SK-N-SH treated with all-trans-retinoic acid at 6 μM for 48 hours (cell line): ENCODE measurements at regions not wholly inside any gene's neighbourhood (a gene's known extent, or its start where the extent isn't known, plus 50 kb on each side); places are given as distances from the start of the nearest gene placed in this dataset.

Experiments used
- ATAC-seq: fragments of 200-7000 bp; cut with Tn5 transposase; 3 replicates; pipeline ENCODE4 v1.9.1; 2020; ENCODE audit warnings: mild to moderate bottlenecking, moderate library complexity
- ARNTL ChIP-seq: fragments of 450-650 bp; formaldehyde crosslinking; IDR thresholded peaks from 2 replicates; pipeline ENCODE4 v1.5.0; 2020; ENCODE audit warnings: low read depth, mild to moderate bottlenecking, moderate library complexity, borderline replicate concordance
- BACH2 ChIP-seq: fragments of 250-450 bp; sonication (Bioruptor Pico); IDR thresholded peaks from 2 replicates; pipeline ENCODE4 v1.9.0; 2021; ENCODE audit warnings: mild to moderate bottlenecking, borderline replicate concordance
- CSDC2 ChIP-seq: fragments of 250-450 bp; sonication (Bioruptor Pico); IDR thresholded peaks from 2 replicates; pipeline ENCODE4 v1.5.0; 2020; ENCODE audit warnings: mild to moderate bottlenecking, moderate library complexity
- ESRRG ChIP-seq: fragments of 250-450 bp; sonication (Bioruptor Pico); IDR thresholded peaks from 2 replicates; pipeline ENCODE4 v1.6.1; 2021; ENCODE audit warnings: mild to moderate bottlenecking
- GLIS3 ChIP-seq: fragments of 250-450 bp; sonication (Bioruptor Pico); IDR thresholded peaks from 2 replicates; pipeline ENCODE4 v1.5.0; 2020; ENCODE audit warnings: mild to moderate bottlenecking, moderate library complexity
- ISL1 ChIP-seq: fragments of 250-450 bp; sonication (Bioruptor Pico); IDR thresholded peaks from 2 replicates; pipeline ENCODE4 v2.1.2; 2022; ENCODE audit warnings: mild to moderate bottlenecking, moderate library complexity
- OSR1 ChIP-seq: fragments of 250-450 bp; sonication (Bioruptor Pico); IDR thresholded peaks from 2 replicates; pipeline ENCODE4 v1.8.0; 2022; ENCODE audit warnings: moderate library complexity, mild to moderate bottlenecking, inconsistent platforms
- PATZ1 ChIP-seq: fragments of 250-450 bp; sonication (Bioruptor Pico); IDR thresholded peaks from 2 replicates; pipeline ENCODE4 v1.8.0; 2020; ENCODE audit warnings: mild to moderate bottlenecking, moderate library complexity, borderline replicate concordance
- PPARA ChIP-seq: fragments of 250-450 bp; sonication (Bioruptor Pico); IDR thresholded peaks from 2 replicates; pipeline ENCODE4 v1.5.0; 2020; ENCODE audit warnings: mild to moderate bottlenecking, borderline replicate concordance
- RARB ChIP-seq: fragments of 250-450 bp; sonication (Bioruptor Pico); IDR thresholded peaks from 2 replicates; pipeline ENCODE4 v1.8.0; 2021; ENCODE audit warnings: mild to moderate bottlenecking, moderate library complexity
- SNAI2 ChIP-seq: fragments of 250-450 bp; sonication (Bioruptor Pico); IDR thresholded peaks from 2 replicates; pipeline ENCODE4 v1.5.0; 2020; ENCODE audit warnings: mild to moderate bottlenecking, moderate library complexity
- TCF4 ChIP-seq: fragments of 250-450 bp; sonication (Bioruptor Pico); IDR thresholded peaks from 2 replicates; pipeline ENCODE4 v1.8.0; 2021; ENCODE audit warnings: mild to moderate bottlenecking, moderate library complexity, borderline replicate concordance
- TOX ChIP-seq: fragments of 250-450 bp; sonication (Bioruptor Pico); IDR thresholded peaks from 2 replicates; pipeline ENCODE4 v1.8.0; 2021; ENCODE audit warnings: mild to moderate bottlenecking, moderate library complexity, borderline replicate concordance
- ZC3H10 ChIP-seq: fragments of 250-450 bp; sonication (Bioruptor Pico); IDR thresholded peaks from 2 replicates; pipeline ENCODE4 v1.5.1; 2021; ENCODE audit warnings: mild to moderate bottlenecking, moderate library complexity
- ZFP3 ChIP-seq: fragments of 250-450 bp; sonication (Bioruptor Pico); IDR thresholded peaks from 2 replicates; pipeline ENCODE4 v1.5.0; 2020; ENCODE audit warnings: mild to moderate bottlenecking, moderate library complexity
- ZFP30 ChIP-seq: fragments of 450-650 bp; formaldehyde crosslinking; IDR thresholded peaks from 2 replicates; pipeline ENCODE4 v1.5.0; 2022; ENCODE audit warnings: mild to moderate bottlenecking, moderate library complexity
- ZNF565 ChIP-seq: fragments of 450-650 bp; formaldehyde crosslinking; conservative IDR thresholded peaks from 2 replicates; pipeline ENCODE4 v1.5.0; 2020; ENCODE audit warnings: low read depth, mild to moderate bottlenecking, moderate library complexity
- ZNF70 ChIP-seq: fragments of 450-650 bp; formaldehyde crosslinking; IDR thresholded peaks from 2 replicates; pipeline ENCODE4 v1.5.0; 2020; ENCODE audit warnings: mild to moderate bottlenecking, moderate library complexity
- ZNF8 ChIP-seq: fragments of 450-650 bp; formaldehyde crosslinking; IDR thresholded peaks from 2 replicates; pipeline ENCODE4 v1.5.0; 2020; ENCODE audit warnings: mild to moderate bottlenecking, moderate library complexity
- TF ChIP-seq, protein P1 (sequence below): fragments of 250-450 bp; sonication (Bioruptor Pico); IDR thresholded peaks from 2 replicates; pipeline ENCODE4 v1.8.0; 2021; ENCODE audit warnings: low read depth, mild to moderate bottlenecking, moderate library complexity, borderline replicate concordance
- TF ChIP-seq, protein P2 (sequence below): fragments of 250-450 bp; sonication (Bioruptor Pico); IDR thresholded peaks from 2 replicates; pipeline ENCODE4 v1.5.1; 2020; ENCODE audit warnings: low read depth, mild to moderate bottlenecking, moderate library complexity
- TF ChIP-seq, protein P3 (sequence below): fragments of 250-450 bp; sonication (Bioruptor Pico); IDR thresholded peaks from 2 replicates; pipeline ENCODE4 v1.5.0; 2020; ENCODE audit warnings: mild to moderate bottlenecking, moderate library complexity

- no peak for TF ChIP-seq ZNF8 (CRISPR knock-in tag)
- TF ChIP-seq ZFP3: no peak
- TF ChIP-seq PPARA: no peak
- no peak for TF ChIP-seq TOX (CRISPR knock-in tag)
- TF ChIP-seq BACH2 (CRISPR knock-in tag): no peak
- TF ChIP-seq, protein P1, sequence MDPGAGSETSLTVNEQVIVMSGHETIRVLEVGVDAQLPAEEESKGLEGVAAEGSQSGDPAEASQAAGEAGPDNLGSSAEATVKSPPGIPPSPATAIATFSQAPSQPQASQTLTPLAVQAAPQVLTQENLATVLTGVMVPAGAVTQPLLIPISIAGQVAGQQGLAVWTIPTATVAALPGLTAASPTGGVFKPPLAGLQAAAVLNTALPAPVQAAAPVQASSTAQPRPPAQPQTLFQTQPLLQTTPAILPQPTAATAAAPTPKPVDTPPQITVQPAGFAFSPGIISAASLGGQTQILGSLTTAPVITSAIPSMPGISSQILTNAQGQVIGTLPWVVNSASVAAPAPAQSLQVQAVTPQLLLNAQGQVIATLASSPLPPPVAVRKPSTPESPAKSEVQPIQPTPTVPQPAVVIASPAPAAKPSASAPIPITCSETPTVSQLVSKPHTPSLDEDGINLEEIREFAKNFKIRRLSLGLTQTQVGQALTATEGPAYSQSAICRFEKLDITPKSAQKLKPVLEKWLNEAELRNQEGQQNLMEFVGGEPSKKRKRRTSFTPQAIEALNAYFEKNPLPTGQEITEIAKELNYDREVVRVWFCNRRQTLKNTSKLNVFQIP: no peak
- TF ChIP-seq SNAI2 (CRISPR knock-in tag): no peak
- TF ChIP-seq, protein P2, sequence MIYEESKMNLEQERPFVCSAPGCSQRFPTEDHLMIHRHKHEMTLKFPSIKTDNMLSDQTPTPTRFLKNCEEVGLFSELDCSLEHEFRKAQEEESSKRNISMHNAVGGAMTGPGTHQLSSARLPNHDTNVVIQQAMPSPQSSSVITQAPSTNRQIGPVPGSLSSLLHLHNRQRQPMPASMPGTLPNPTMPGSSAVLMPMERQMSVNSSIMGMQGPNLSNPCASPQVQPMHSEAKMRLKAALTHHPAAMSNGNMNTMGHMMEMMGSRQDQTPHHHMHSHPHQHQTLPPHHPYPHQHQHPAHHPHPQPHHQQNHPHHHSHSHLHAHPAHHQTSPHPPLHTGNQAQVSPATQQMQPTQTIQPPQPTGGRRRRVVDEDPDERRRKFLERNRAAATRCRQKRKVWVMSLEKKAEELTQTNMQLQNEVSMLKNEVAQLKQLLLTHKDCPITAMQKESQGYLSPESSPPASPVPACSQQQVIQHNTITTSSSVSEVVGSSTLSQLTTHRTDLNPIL (CRISPR knock-in tag): no peak
- no peak for TF ChIP-seq ZFP30 (CRISPR knock-in tag)
- no peak for TF ChIP-seq OSR1 (CRISPR knock-in tag)
- TF ChIP-seq, protein P3, sequence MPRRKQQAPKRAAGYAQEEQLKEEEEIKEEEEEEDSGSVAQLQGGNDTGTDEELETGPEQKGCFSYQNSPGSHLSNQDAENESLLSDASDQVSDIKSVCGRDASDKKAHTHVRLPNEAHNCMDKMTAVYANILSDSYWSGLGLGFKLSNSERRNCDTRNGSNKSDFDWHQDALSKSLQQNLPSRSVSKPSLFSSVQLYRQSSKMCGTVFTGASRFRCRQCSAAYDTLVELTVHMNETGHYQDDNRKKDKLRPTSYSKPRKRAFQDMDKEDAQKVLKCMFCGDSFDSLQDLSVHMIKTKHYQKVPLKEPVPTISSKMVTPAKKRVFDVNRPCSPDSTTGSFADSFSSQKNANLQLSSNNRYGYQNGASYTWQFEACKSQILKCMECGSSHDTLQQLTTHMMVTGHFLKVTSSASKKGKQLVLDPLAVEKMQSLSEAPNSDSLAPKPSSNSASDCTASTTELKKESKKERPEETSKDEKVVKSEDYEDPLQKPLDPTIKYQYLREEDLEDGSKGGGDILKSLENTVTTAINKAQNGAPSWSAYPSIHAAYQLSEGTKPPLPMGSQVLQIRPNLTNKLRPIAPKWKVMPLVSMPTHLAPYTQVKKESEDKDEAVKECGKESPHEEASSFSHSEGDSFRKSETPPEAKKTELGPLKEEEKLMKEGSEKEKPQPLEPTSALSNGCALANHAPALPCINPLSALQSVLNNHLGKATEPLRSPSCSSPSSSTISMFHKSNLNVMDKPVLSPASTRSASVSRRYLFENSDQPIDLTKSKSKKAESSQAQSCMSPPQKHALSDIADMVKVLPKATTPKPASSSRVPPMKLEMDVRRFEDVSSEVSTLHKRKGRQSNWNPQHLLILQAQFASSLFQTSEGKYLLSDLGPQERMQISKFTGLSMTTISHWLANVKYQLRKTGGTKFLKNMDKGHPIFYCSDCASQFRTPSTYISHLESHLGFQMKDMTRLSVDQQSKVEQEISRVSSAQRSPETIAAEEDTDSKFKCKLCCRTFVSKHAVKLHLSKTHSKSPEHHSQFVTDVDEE (CRISPR knock-in tag): no peak
- no peak for TF ChIP-seq TCF4 (CRISPR knock-in tag)
- TF ChIP-seq PATZ1 (CRISPR knock-in tag): no peak
- no peak for ATAC-seq
Measured at GRCh38 chr11:98398508-98398907, 622.2 kb upstream of the CNTN5 start.

DNA sequence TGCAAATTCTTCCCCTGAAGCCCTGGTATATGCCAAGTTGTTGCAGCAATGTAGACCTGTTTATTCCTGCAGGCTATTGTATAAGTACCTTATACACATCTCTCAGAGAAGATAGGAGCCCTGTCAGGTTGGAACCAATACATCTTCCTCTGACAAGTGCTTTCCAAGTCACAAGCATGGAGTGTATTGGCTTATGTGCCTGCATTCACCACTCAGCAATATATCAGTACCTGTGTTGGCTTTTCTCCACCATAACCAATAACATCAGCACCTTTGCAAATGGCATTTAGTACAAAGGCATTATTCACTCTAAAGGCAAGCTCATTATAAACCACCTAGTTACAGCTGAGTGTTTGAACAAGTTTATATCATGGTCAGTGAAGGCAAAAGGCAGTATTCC is 611.7 kb upstream of the CNTN5 start:
- no peak for TF ChIP-seq BACH2 (CRISPR knock-in tag)
- TF ChIP-seq PPARA: no peak
- TF ChIP-seq TCF4 (CRISPR knock-in tag): no peak
- TF ChIP-seq, protein P1: no peak
- TF ChIP-seq ZC3H10 (CRISPR knock-in tag): no peak
- no peak for TF ChIP-seq ISL1
- TF ChIP-seq, protein P3 (CRISPR knock-in tag): no peak
- no peak for TF ChIP-seq ZNF70 (CRISPR knock-in tag)
- TF ChIP-seq OSR1 (CRISPR knock-in tag): no peak
- no peak for TF ChIP-seq ZNF565
- no peak for TF ChIP-seq ESRRG (CRISPR knock-in tag)
- no peak for TF ChIP-seq SNAI2 (CRISPR knock-in tag)
- ATAC-seq: no peak

- TF ChIP-seq ARNTL (CRISPR knock-in tag) (no peak), ZNF8 (CRISPR knock-in tag) (no peak), GLIS3 (no peak), CSDC2 (CRISPR knock-in tag) (no peak), RARB (CRISPR knock-in tag) (no peak), OSR1 (CRISPR knock-in tag) (no peak), ESRRG (CRISPR knock-in tag) (no peak), ZC3H10 (CRISPR knock-in tag) (no peak), TOX (CRISPR knock-in tag) (no peak), ZFP30 (CRISPR knock-in tag) (no peak)
- TF ChIP-seq, protein P1: no peak
- TF ChIP-seq, all 23 proteins: peak for 0
- ATAC-seq: no peak; the same call in 2 of the 3 replicates
Measured at GRCh38 chr11:98411777-98412176, 609.0 kb upstream of the CNTN5 start.
